Neural cell (in vitro differentiated cells): ENCODE measurements at regions not wholly inside any gene's neighbourhood (a gene's known extent, or its start where the extent isn't known, plus 50 kb on each side); places are given as distances from the start of the nearest gene placed in this dataset.

Source experiments
- H2AFZ ChIP-seq: fragments of 200-600, 300-800 bp; sonication (generic), shearing (Covaris generic); 2 replicates; pipeline ENCODE4 v1.6.0; 2014; ENCODE audit warnings: low read depth, mild to moderate bottlenecking, antibody characterized with exemption, low read length, moderate library complexity
- H3F3A ChIP-seq: fragments of 200-600 bp; shearing (Covaris generic); 2 replicates; pipeline ENCODE4 v1.6.1; 2016; ENCODE audit warnings: mild to moderate bottlenecking, moderate library complexity, mixed read lengths, antibody characterized with exemption, low read length; ENCODE audit not compliant: insufficient read depth, poor library complexity, severe bottlenecking
- H3K27ac ChIP-seq: fragments of 200-600, 300-800 bp; sonication (generic), shearing (Covaris generic); 2 replicates; pipeline ENCODE4 v1.5.1; 2014; ENCODE audit warnings: mild to moderate bottlenecking, low read length, moderate library complexity
- H3K27me3 ChIP-seq: fragments of 300-800, 200-600 bp; sonication (generic), shearing (Covaris generic); 2 replicates; pipeline ENCODE4 v1.6.0; 2014; ENCODE audit warnings: mild to moderate bottlenecking, low read depth, low read length, moderate library complexity; ENCODE audit not compliant: insufficient read depth
- H3K36me3 ChIP-seq: fragments of 300-800, 200-600 bp; sonication (generic), shearing (Covaris generic); 2 replicates; pipeline ENCODE4 v1.5.1; 2014; ENCODE audit warnings: mild to moderate bottlenecking, antibody characterized with exemption, low read length, moderate library complexity; ENCODE audit not compliant: insufficient read depth
- H3K4me2 ChIP-seq: fragments of 300-800, 200-600 bp; sonication (generic), shearing (Covaris generic); 2 replicates; pipeline ENCODE4 v1.6.0; 2014; ENCODE audit warnings: mild to moderate bottlenecking, low read length
- H3K4me3 ChIP-seq: fragments of 300-800, 200-600 bp; sonication (generic), shearing (Covaris generic); 2 replicates; pipeline ENCODE4 v1.5.1; 2014; ENCODE audit warnings: mild to moderate bottlenecking, low read length, moderate library complexity
- H3K79me2 ChIP-seq: fragments of 200-600 bp; shearing (Covaris generic); replicated peaks from 2 replicates; pipeline ENCODE4 v1.6.0; 2014; ENCODE audit warnings: mild to moderate bottlenecking, low read length, moderate library complexity; ENCODE audit not compliant: insufficient read depth
- H3K9ac ChIP-seq: fragments of 300-800, 200-600 bp; sonication (generic), shearing (Covaris generic); 2 replicates; pipeline ENCODE4 v1.6.1; 2016; ENCODE audit warnings: mild to moderate bottlenecking, low read length, mixed read lengths
- H3K9me2 ChIP-seq: fragments of 200-600 bp; shearing (Covaris generic); 2 replicates; pipeline ENCODE4 v1.6.1; 2016; ENCODE audit warnings: mild to moderate bottlenecking, low read length, mixed read lengths; ENCODE audit not compliant: insufficient read depth
- H3K9me3 ChIP-seq: fragments of 200-600, 300-800 bp; sonication (generic), shearing (Covaris generic); 2 replicates; pipeline ENCODE4 v1.6.1; 2016; ENCODE audit warnings: mild to moderate bottlenecking, mixed run types, low read length, moderate library complexity, mixed read lengths
- H4K20me1 ChIP-seq: fragments of 200-600 bp; shearing (Covaris generic); 2 replicates; pipeline ENCODE4 v1.6.1; 2016; ENCODE audit warnings: mild to moderate bottlenecking, mixed run types; ENCODE audit not compliant: insufficient read depth
- CTCF ChIP-seq: fragments of 450-650 bp; IDR thresholded peaks from 2 replicates; pipeline ENCODE4 v1.5.1; 2014; ENCODE audit warnings: antibody characterized with exemption, mild to moderate bottlenecking, moderate library complexity; ENCODE audit not compliant: poor library complexity, severe bottlenecking
- EP300 ChIP-seq: fragments of 450-650 bp; conservative IDR thresholded peaks from 2 replicates; pipeline ENCODE4 v1.6.1; 2014; ENCODE audit warnings: antibody characterized with exemption, mild to moderate bottlenecking, moderate library complexity; ENCODE audit not compliant: poor library complexity, severe bottlenecking
- EZH2 ChIP-seq: fragments of 200-600, 300-800 bp; shearing (Covaris generic), sonication (generic); IDR thresholded peaks from 2 replicates; pipeline ENCODE4 v1.6.1; 2014; ENCODE audit warnings: antibody characterized with exemption, low read length, borderline replicate concordance, mild to moderate bottlenecking; ENCODE audit not compliant: insufficient read depth, poor library complexity, severe bottlenecking
- MXI1 ChIP-seq: fragments of 450-650 bp; conservative IDR thresholded peaks from 2 replicates; pipeline ENCODE4 v1.6.1; 2014; ENCODE audit warnings: antibody characterized with exemption, mild to moderate bottlenecking; ENCODE audit not compliant: poor library complexity, severe bottlenecking
- POLR2AphosphoS5 ChIP-seq: IDR thresholded peaks from 2 replicates; pipeline ENCODE4 v1.6.1; 2012
- RAD21 ChIP-seq: fragments of 450-650 bp; conservative IDR thresholded peaks from 2 replicates; pipeline ENCODE4 v1.6.1; 2014; ENCODE audit warnings: antibody characterized with exemption, mild to moderate bottlenecking, moderate library complexity
- REST ChIP-seq: IDR thresholded peaks from 2 replicates; pipeline ENCODE4 v1.6.1; 2012; ENCODE audit warnings: borderline replicate concordance
- SMC3 ChIP-seq: fragments of 450-650 bp; conservative IDR thresholded peaks from 2 replicates; pipeline ENCODE4 v1.6.1; 2014; ENCODE audit warnings: antibody characterized with exemption, mild to moderate bottlenecking, moderate library complexity; ENCODE audit not compliant: poor library complexity
- TAF1 ChIP-seq: IDR thresholded peaks from 2 replicates; pipeline ENCODE4 v1.6.1; 2012; ENCODE audit warnings: low read depth

GRCh38 chr19:33926306-33926705 lies 129.6 kb downstream of the KCTD15 start:
- H3K79me2 ChIP-seq = no peaks in the 10 kb centered on the region
- H3K9me2 ChIP-seq = no peaks in the 10 kb centered on the region
- H4K20me1 ChIP-seq = no peaks in the 10 kb centered on the region
- no peak overlapping the region for H3K4me3 ChIP-seq
- H3K27me3 ChIP-seq = no peaks in the 10 kb centered on the region
- H2AFZ ChIP-seq = no peak overlapping the region
- no peak overlapping the region for H3K27ac ChIP-seq
- no peak overlapping the region for H3K4me2 ChIP-seq
- H3F3A ChIP-seq = no peaks in the 10 kb centered on the region
- H3K9ac ChIP-seq = no peak overlapping the region
- no peak for TF ChIP-seq POLR2AphosphoS5
- no peak for TF ChIP-seq CTCF
- TF ChIP-seq REST = no peak
- TF ChIP-seq EZH2 = no peak
- TF ChIP-seq MXI1 = no peak
- no peak for TF ChIP-seq RAD21
- H3K36me3 ChIP-seq = no peaks in the 10 kb centered on the region
- no peaks in the 10 kb centered on the region for H3K9me3 ChIP-seq

GRCh38 chr19:33927789-33928457 lies 131.3 kb downstream of the KCTD15 start:
- H3K79me2 ChIP-seq = no peaks in the 10 kb centered on the region
- no peak overlapping the region for H2AFZ ChIP-seq
- H3K4me2 ChIP-seq = no peak overlapping the region
- no peaks in the 10 kb centered on the region for H3K27me3 ChIP-seq
- TF ChIP-seq POLR2AphosphoS5 (no peak), RAD21 (no peak), CTCF (no peak), EZH2 (no peak), TAF1 (no peak), MXI1 (no peak), EP300 (no peak), REST (no peak), SMC3 (no peak)
- no peaks in the 10 kb centered on the region for H3F3A ChIP-seq
- no peak overlapping the region for H3K27ac ChIP-seq
- no peaks in the 10 kb centered on the region for H3K9me3 ChIP-seq
- H3K4me3 ChIP-seq = no peak overlapping the region
- H3K9me2 ChIP-seq = no peaks in the 10 kb centered on the region
- no peaks in the 10 kb centered on the region for H4K20me1 ChIP-seq
- no peaks in the 10 kb centered on the region for H3K36me3 ChIP-seq
- H3K9ac ChIP-seq = no peak overlapping the region
